H1 (cell line): ENCODE measurements at regions not wholly inside any gene's neighbourhood (a gene's known extent, or its start where the extent isn't known, plus 50 kb on each side); places are given as distances from the start of the nearest gene placed in this dataset.

ENCODE experiments used
- CTCF ChIA-PET: fragments of 300-600 bp; sonication (Branson Sonifier 250); formaldehyde crosslinking; loops from one replicate; lab custom pipeline; 2021; ENCODE audit not compliant: partially characterized antibody; lab: Charles Lee
- POLR2A ChIA-PET: fragments of 300-600 bp; sonication (Branson Sonifier 250); formaldehyde crosslinking; loops from one replicate; lab custom pipeline; 2021; ENCODE audit warnings: inconsistent platforms; ENCODE audit not compliant: partially characterized antibody; lab: Charles Lee
- DNase-seq, 2 experiments: peaks; one replicate each; pipeline versions ENCODE4 v3.0.0 to v3.0.0-alpha.2; 2010 to 2022; ENCODE audit warnings: low spot score in 2 of 2, low read depth in 1 of 2, mixed read lengths in 1 of 2
- FAIRE-seq: peaks from 2 replicates; lab custom pipeline; 2011; peaks lifted over from hg19 to GRCh38; lab: Jason Lieb, UNC
- H2AFZ ChIP-seq: 2 replicates; pipeline ENCODE4 v1.8.1; 2012; ENCODE audit warnings: low read length, inconsistent platforms
- H2AK5ac ChIP-seq: 2 replicates; pipeline ENCODE4 v1.6.1; 2013; ENCODE audit warnings: low read depth, low read length
- H2BK120ac ChIP-seq: replicated peaks from 2 replicates; pipeline ENCODE3; 2013; ENCODE audit warnings: low read depth, low read length, inconsistent platforms
- H2BK12ac ChIP-seq: 2 replicates; pipeline ENCODE4 v1.6.1; 2013; ENCODE audit warnings: low read depth, low read length
- H2BK15ac ChIP-seq: 2 replicates; pipeline ENCODE4 v1.6.1; 2013; ENCODE audit warnings: low read length
- H2BK20ac ChIP-seq: 2 replicates; pipeline ENCODE4 v1.6.1; 2013; ENCODE audit warnings: low read length
- H2BK5ac ChIP-seq: 2 replicates; pipeline ENCODE4 v1.6.1; 2013; ENCODE audit warnings: low read depth, low read length
- H3K14ac ChIP-seq: 2 replicates; pipeline ENCODE4 v1.6.1; 2013; ENCODE audit warnings: inconsistent platforms; ENCODE audit not compliant: insufficient read length
- H3K18ac ChIP-seq: 2 replicates; pipeline ENCODE4 v1.6.1; 2013; ENCODE audit warnings: low read length; ENCODE audit errors: extremely low read depth
- H3K23ac ChIP-seq: 2 replicates; pipeline ENCODE4 v1.6.1; 2013; ENCODE audit warnings: inconsistent platforms; ENCODE audit not compliant: insufficient read length
- H3K23me2 ChIP-seq: 2 replicates; pipeline ENCODE4 v1.6.1; 2013; ENCODE audit warnings: low read depth, low read length
- H3K27ac ChIP-seq: 2 replicates; pipeline ENCODE4 v1.6.1; 2011; ENCODE audit warnings: low read depth, low read length, inconsistent platforms
- H3K27me3 ChIP-seq, 4 experiments: replicated peaks in 1 of 4; 1 replicate in 1 of 4; 2 replicates in 3 of 4; pipeline versions ENCODE4 v1.6.1 to v1.8.1; 2011 to 2013; ENCODE audit warnings: low read length in 3 of 4, mild to moderate bottlenecking in 3 of 4, inconsistent platforms in 2 of 4, mixed read lengths in 2 of 4, moderate library complexity in 1 of 4; ENCODE audit not compliant: control insufficient read depth in 3 of 4, insufficient read depth in 3 of 4; ENCODE audit errors: extremely low read depth in 1 of 4
- H3K36me3 ChIP-seq, 4 experiments: 2 replicates each; pipeline versions ENCODE4 v1.6.1 to v1.8.1; 2011 to 2013; ENCODE audit warnings: mild to moderate bottlenecking in 4 of 4, low read length in 3 of 4, moderate library complexity in 2 of 4, control low read depth in 1 of 4, inconsistent platforms in 1 of 4; ENCODE audit not compliant: insufficient read depth in 4 of 4, control insufficient read depth in 2 of 4
- H3K4ac ChIP-seq: replicated peaks from 2 replicates; pipeline ENCODE3; 2013; ENCODE audit warnings: low read length, low read depth, mixed read lengths, inconsistent platforms; ENCODE audit not compliant: insufficient read length
- H3K4me1 ChIP-seq, 4 experiments: replicated peaks in 1 of 4; 1 replicate in 1 of 4; 2 replicates in 3 of 4; pipeline versions ENCODE4 v1.6.1 to v1.8.1; 2011 to 2013; ENCODE audit warnings: low read length in 3 of 4, inconsistent platforms in 2 of 4, mixed read lengths in 1 of 4; ENCODE audit not compliant: insufficient read depth in 4 of 4, control insufficient read depth in 3 of 4
- H3K4me2 ChIP-seq, 2 experiments: 2 replicates each; pipeline versions ENCODE4 v1.6.1 to v1.8.1; 2011 to 2013; ENCODE audit warnings: low read depth in 2 of 2, low read length in 2 of 2, control low read depth in 1 of 2, inconsistent platforms in 1 of 2, mild to moderate bottlenecking in 1 of 2; ENCODE audit not compliant: insufficient read depth in 1 of 2
- H3K4me3 ChIP-seq, 4 experiments: fragments of 200-600, 300-600 bp in 1 of 4; sonication (generic), shearing (Covaris generic), sonication (Bioruptor Twin) in 1 of 4; 2 replicates each; pipeline versions ENCODE4 v1.5.1 to v1.8.1; 2011 to 2016; ENCODE audit warnings: low read length in 4 of 4, low read depth in 3 of 4, control low read depth in 2 of 4, inconsistent platforms in 2 of 4, mild to moderate bottlenecking in 2 of 4, mixed read lengths in 1 of 4, moderate library complexity in 1 of 4; ENCODE audit not compliant: insufficient read depth in 2 of 4; ENCODE audit errors: extremely low read depth in 1 of 4
- H3K56ac ChIP-seq: replicated peaks from 2 replicates; pipeline ENCODE3; 2013; ENCODE audit warnings: low read depth, mild to moderate bottlenecking, mixed read lengths, low read length, inconsistent platforms; ENCODE audit not compliant: insufficient read length
- H3K79me1 ChIP-seq: 2 replicates; pipeline ENCODE4 v1.6.1; 2013; ENCODE audit warnings: low read depth, low read length, control low read depth
- H3K79me2 ChIP-seq, 2 experiments: 2 replicates each; pipeline versions ENCODE4 v1.6.1 to v1.8.1; 2012 to 2013; ENCODE audit warnings: low read length in 2 of 2, mild to moderate bottlenecking in 2 of 2, inconsistent platforms in 1 of 2; ENCODE audit not compliant: insufficient read depth in 2 of 2, control insufficient read depth in 1 of 2
- H3K9ac ChIP-seq, 4 experiments: replicated peaks in 1 of 4; 1 replicate in 1 of 4; 2 replicates in 3 of 4; pipeline versions ENCODE4 v1.6.1 to v1.8.1; 2011 to 2013; ENCODE audit warnings: low read depth in 3 of 4, low read length in 3 of 4, control low read depth in 2 of 4, mild to moderate bottlenecking in 2 of 4, moderate library complexity in 2 of 4, inconsistent platforms in 1 of 4; ENCODE audit errors: extremely low read depth in 1 of 4
- H3K9me3 ChIP-seq, 2 experiments: 2 replicates each; pipeline versions ENCODE4 v1.6.1 to v1.8.1; 2012 to 2013; ENCODE audit warnings: mild to moderate bottlenecking in 2 of 2, moderate library complexity in 2 of 2, control low read depth in 1 of 2, inconsistent platforms in 1 of 2, low read depth in 1 of 2, low read length in 1 of 2, mixed read lengths in 1 of 2; ENCODE audit not compliant: insufficient read depth in 2 of 2
- H4K20me1 ChIP-seq, 2 experiments: replicated peaks in 1 of 2; 2 replicates each; pipeline versions ENCODE3 to v1.8.1; 2011 to 2013; ENCODE audit warnings: inconsistent platforms in 2 of 2, low read length in 2 of 2, mild to moderate bottlenecking in 1 of 2; ENCODE audit not compliant: insufficient read depth in 2 of 2, control insufficient read depth in 1 of 2
- H4K5ac ChIP-seq: 2 replicates; pipeline ENCODE4 v1.6.1; 2013; ENCODE audit warnings: low read length, low read depth, mixed read lengths, inconsistent platforms; ENCODE audit not compliant: insufficient read length
- H4K8ac ChIP-seq: 2 replicates; pipeline ENCODE4 v1.8.0; 2013; ENCODE audit warnings: mild to moderate bottlenecking, moderate library complexity, low read length, inconsistent platforms; ENCODE audit not compliant: insufficient read depth; ENCODE audit errors: extremely low read depth
- H4K91ac ChIP-seq: replicated peaks from 2 replicates; pipeline ENCODE3; 2013; ENCODE audit warnings: low read length, mixed read lengths, inconsistent platforms; ENCODE audit not compliant: insufficient read length
- SP2 ChIP-seq: IDR thresholded peaks from 2 replicates; pipeline ENCODE4 v1.6.1; 2012; ENCODE audit warnings: mild to moderate bottlenecking, low read length, inconsistent platforms

GRCh38 chr14:30295980-30296379 lies 263.0 kb upstream of the G2E3 start:
- Histone ChIP-seq H4K8ac (no peak overlapping the region), H2BK20ac (no peak overlapping the region), H4K5ac (no peak overlapping the region), H3K9me3 (no peaks in the 10 kb centered on the region), H2BK120ac (no peak overlapping the region), H4K91ac (no peak overlapping the region), H3K23ac (no peak overlapping the region), H3K4me2 (no peak overlapping the region), H3K79me1 (no peaks in the 10 kb centered on the region), H2AFZ (no peak overlapping the region; the same call in 1 of the 2 replicates), H2BK5ac (no peak overlapping the region), H3K36me3 (no peaks in the 10 kb centered on the region), H3K18ac (no peak overlapping the region), H3K14ac (no peak overlapping the region), H3K4ac (no peak overlapping the region), H3K56ac (no peak overlapping the region), H3K4me1 (no peaks in the 10 kb centered on the region; a peak in 1 of 7 replicates), H3K79me2 (no peaks in the 10 kb centered on the region), H3K27ac (no peak overlapping the region), H3K9ac (no peak overlapping the region), H4K20me1 (no peaks in the 10 kb centered on the region), H3K4me3 (no peak overlapping the region), H3K23me2 (no peaks in the 10 kb centered on the region), H2BK12ac (no peak overlapping the region), H2AK5ac (no peak overlapping the region), H3K27me3 (no peaks in the 10 kb centered on the region), H2BK15ac (no peak overlapping the region)
- TF ChIP-seq SP2: no peak
- CTCF ChIA-PET: no interaction called here
- FAIRE-seq: no peak
- no peak for DNase-seq
- POLR2A ChIA-PET: no interaction called here
